Left hindlimb (tissue), 1 donor: ENCODE measurements at regions not wholly inside any gene's neighbourhood (a gene's known extent, or its start where the extent isn't known, plus 50 kb on each side); places are given as distances from the start of the nearest gene placed in this dataset.
"Not testable (repeated sequence)": the region's sequence is repeated elsewhere in the genome, so short reads cannot be mapped to it uniquely, and the experiment has no call there.

Experiments used
- DNase-seq: peaks from one replicate; pipeline ENCODE4 v3.0.0-alpha.2; 2018

DNA sequence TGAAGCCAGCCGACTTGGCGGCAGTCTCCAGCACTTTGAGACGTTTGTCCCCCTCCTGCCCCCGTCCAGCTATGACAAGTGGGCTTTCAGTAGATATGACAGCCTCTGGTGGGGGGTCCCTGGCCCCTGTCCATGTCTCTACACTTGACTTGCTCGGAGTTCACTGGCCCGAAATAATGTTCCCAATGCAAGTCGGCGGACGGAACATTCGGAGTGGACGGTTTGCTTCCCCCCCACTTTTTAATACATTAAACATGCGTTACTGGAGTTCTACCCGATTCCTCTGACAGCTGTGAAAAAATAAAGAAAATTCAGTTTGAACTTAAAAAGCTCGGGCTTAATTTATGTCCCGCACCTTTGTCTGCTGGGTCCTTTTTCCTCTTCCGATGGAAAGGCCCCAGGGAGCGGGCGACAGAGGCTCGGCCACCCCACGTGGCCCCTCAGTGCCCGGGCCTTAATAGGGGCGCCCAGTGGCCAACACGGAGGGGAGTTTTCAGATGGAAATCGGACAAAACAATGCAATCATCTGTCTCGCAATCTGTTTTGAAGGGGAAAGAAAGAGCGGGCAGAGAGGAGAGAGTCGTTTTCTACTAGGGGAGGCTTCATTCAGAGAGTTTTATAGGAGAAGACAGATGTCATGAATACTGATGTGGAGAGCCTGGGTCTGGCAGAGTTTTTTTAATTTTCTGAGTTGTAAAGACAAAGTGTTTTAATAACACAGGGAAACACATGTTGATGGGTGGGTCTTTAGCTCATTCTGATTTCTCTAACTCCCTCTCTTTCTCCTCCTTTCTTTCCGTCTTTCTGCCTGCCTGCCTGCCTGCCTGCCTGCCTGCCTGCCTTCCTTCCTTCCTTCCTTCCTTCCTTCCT, 50.2 kb downstream of the SMIM38 start:
- DNase-seq = no peak

DNA sequence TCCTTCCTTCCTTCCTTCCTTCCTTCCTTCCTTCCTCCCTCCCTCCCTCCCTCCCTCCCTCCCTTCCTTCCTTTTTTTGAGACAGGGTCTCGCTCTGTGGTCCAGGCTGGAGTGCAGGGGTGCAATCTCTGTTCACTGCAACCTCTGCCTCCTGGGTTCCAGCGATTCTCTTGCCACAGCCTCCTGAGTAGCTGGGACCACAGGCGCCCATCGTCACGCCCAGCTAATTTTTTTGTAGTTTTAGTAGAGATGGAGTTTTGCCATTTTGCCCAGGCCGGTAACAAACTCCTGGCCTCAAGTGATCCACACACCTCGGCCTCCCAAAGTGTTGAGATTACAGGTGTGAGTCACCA, 50.9 kb downstream of the SMIM38 start:
- DNase-seq = not testable (repeated sequence)

- no peak for DNase-seq
Measured at GRCh38 chr11:69207165-69207889, 51.6 kb downstream of the SMIM38 start.

DNA sequence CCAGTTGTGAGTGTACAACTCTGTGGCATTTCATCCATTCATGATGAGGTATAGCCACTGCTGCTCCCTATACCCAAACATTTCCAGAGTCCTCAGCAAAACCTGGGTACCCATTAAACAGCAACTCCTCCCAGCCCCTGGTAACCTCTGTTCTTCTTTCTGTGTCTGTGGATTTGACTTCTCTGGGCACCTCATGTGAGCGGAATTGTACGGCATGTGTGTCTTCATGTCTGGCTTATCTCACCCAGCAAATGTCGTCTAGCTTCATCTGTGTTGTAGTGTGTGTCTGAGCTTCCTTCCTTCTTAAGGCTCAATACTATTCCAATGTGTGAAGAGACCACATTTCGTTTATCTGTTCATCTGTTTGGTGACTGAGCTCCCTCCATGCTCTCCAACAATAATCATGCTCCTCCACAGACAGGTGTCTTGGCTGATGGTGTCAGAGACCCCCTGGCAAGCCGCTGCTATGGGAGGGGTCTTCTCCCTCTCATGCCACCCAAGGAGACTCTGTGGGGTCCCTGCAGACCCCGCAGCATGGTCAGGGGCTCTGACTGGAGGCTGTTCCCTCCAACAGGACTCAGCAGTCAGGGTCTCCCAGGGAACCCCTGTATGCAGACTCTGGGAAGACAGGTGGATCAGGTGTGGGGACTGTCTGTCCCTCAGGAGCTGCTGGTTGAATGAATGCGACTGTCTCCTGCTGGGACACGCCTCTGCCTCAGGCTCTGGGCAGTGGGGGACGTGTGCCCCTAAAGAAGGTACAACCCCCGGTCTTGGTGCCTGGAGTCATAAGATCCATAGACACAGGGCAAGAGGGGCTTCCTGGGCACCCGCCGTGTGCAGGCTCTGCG, 52.7 kb downstream of the SMIM38 start:
- no peak for DNase-seq

- DNase-seq = no peak
Measured at GRCh38 chr11:69209038-69209350, 53.3 kb downstream of the SMIM38 start.

DNA sequence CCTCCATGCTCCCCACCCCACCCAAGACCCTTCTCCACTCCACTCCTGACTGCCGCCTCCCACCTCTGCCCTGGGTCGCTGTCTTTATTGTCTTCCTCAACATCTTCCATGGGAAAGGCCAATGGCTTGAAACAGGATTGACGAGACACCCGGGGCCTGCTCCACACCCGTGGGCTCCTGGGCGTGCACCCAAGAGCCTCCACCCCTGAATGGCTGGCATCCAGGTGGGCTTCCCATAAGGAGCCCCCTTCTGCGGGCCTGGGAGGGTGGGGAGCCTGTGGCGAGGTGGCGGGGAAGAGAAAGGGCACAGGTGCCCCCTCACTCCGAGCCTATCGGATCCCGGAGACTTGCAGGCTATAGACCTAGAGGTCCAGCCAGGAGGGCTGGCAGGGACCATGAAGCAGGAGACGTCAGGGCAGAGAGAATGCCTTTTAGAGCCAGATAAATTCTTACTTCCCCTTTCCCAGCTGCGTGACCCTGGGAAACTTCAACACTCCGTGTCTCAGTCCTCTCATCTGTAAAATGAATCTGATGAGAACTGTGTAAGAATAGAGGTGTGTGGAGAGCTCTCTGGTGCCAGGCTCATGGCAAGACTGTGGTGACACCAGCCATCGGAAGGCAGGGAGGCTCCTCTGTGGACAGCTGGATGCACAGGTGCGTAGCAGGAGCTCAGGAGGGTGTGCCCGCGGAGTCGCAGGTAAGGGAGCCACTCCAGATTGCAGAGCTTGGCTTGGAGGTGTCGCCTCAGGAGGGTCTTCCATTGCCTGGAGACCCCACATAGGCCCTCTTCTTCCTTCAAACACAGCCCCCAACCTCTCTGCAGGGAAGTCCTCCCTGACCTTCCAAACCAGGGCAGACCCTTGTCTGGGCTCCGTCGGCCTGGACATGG, 53.9 kb downstream of the SMIM38 start:
- DNase-seq = no peak

DNA sequence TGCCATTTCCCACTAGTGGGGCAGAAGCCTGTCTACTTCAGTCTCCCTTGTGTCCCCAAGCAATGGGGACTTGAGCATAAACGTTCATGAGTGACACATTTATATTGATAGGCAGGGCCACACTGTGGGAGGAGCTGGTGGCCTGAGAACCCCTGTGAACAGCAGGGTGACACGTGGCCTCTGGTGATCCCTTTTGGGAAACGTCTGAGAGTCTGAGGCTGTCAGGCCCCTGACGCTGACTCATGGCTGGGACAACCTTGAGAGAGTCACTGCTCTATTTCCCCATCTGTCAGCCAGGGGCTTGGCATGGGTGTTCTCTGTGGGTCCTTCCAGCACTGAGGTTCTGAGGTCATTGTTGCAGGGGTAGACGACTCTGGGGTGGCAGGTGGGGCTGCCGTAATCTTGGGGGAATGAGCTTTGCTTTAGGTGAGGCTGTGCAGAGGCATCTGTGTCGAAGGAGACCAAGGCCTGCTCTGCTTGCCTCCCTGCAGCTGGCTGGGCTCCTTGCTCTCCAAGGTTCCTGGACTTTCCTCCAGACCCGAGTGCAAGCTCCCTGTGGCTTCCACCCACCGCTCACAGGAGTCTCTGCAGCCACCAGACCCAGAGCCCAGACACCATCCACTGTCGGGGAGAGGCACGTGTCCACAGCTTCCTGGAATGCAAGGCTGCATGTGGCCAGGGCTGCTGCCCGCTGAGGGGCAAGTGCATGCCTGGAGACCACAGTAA, 54.7 kb downstream of the SMIM38 start:
- no peak for DNase-seq

DNA sequence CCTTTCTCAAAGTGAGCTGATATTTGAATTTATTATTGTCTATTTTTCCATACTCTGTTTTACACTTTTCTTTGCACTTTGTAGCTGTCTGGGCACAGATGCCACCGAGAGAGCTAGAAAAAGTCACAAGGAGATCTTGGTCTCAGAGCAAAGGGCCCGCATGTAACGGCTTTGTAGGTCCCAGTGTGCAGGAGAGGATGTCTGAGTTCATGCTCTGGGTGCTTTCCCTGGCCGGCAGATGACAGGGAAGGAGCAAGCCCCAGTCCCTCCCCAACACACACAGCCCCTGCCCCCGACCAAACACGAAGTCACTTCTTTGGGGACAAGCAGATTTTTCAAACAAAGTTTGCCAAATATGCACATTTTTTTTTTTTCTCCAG, 55.8 kb downstream of the SMIM38 start:
- no peak for DNase-seq

DNA sequence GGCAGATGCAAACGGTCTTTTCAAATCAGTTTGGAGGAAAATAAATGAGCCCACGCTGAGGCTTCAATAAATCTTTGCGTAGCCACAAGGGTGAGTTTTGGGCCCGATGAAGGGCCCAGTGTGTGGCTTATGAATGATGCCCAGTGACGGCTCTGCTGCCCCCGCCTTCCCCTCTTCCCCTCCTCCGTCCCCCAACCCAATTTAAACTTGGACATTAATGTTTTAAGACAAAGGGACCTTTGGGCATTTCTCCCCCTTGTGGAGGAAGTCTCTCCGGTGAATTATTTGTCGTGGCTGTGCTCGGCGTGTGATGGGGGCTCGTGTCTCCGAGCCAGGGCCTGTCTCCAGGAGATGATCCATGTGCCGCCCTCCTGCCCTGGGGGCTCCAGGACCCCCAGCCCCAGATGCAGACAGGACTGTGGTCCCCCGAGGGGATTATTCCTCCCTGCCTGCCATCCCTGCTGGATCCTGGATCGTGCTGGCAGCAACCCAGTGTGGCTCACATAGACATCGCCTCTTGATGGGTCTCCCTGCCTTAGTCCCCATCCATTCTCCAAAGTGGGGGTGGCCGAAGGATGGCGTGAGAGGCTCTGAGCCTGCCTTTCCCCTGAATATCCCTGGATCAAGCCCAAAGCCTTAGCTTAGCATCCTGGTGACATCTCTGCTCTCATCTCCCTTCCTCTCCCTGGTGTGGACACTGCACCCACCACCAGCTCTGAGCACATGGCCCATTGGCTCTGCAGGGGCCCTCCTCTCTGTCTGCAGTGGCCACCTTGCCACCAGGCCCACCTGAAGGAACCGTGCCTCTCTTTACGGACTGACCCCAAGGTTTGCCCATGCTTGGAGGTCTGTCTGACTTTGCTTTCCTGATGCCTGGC, 56.4 kb downstream of the SMIM38 start:
- DNase-seq = peak; percentile 25

DNA sequence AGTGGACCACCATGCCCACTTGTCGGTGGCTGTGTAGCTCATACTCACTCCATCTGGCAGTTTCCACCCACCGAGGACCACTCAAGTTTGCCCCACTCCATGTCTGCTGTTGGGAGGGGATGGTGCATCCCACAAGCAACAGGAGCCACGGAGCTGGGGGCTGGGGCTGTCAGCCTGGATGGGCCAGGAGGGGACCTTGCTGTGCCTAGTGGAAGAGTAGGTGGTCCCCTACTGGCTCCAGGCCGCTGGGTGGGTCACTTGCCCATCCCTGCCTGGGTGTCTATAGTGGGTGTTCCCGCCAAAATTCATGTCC, 57.0 kb downstream of the SMIM38 start:
- no peak for DNase-seq

DNA sequence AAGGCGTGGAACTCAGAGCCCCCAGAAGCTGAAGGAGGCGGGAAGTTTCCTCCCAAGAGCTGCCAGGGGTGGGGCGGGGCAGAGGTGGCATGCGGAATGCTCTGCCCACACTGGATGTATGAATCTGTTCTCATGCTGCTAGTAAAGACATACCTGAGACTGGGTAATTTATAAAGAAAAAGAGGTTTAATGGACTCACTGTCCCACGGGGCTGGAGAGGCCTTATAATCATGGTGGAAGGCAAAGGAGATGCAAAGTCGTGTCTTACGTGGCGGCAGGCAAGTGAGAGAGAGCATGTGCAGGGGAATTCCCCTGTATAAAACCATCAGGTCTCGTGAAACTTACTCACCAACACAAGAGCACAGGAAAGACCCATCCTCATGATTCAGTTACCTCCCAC, 57.6 kb downstream of the SMIM38 start:
- DNase-seq = no peak

DNA sequence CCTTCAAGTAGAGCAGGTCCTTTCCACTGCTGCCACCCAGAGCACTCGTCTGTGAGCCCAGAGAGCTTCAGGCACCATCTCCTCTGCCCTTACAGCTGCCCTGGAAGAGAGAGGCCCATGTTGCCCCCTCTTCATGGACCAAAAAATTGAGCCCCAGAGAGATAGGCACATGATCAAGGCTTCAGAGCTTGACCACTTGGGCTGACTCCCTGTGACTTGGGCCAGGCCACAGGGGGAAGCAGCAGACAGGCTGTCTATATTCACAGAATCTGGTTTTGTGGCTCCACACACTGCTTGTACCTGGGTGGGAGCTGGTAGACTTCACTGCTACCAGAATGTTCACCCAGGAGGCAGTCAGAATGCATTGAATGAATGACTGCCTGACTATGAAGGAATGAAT, 58.2 kb downstream of the SMIM38 start:
- no peak for DNase-seq

- DNase-seq = no peak
Measured at GRCh38 chr11:69215216-69215615, 59.5 kb downstream of the SMIM38 start.

DNA sequence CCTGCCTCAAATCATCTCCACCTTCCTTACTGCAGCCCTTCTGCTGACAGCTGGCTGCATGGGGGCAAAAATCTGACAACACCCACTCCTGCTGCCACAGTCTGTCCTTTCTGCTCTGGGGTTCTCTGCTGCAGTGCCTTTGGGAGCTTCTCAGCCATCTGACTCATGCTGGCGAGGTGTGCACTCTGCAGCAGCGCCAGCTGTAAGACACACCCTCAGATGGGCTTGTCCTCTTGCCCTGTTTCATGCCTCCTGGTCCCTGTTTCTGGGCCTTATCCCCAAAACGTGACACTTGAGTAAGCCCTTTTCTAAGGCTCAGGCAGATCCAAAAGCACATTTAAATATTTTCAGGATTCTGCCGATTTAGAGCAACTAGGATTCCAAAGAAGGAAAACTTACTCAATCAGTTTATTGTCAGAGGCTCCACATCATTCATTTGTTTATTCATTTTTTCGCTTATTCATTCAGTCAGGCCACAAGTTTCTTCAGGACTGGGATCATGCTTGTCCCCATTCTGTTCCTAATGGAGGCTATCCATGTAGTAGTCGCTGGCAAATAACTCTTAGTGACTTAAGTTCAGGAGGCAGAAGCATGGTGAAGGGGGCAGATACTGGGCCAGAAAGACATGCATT, 60.2 kb downstream of the SMIM38 start:
- no peak for DNase-seq

GRCh38 chr11:69216647-69217051, 60.9 kb downstream of the SMIM38 start:
- DNase-seq = no peak

DNA sequence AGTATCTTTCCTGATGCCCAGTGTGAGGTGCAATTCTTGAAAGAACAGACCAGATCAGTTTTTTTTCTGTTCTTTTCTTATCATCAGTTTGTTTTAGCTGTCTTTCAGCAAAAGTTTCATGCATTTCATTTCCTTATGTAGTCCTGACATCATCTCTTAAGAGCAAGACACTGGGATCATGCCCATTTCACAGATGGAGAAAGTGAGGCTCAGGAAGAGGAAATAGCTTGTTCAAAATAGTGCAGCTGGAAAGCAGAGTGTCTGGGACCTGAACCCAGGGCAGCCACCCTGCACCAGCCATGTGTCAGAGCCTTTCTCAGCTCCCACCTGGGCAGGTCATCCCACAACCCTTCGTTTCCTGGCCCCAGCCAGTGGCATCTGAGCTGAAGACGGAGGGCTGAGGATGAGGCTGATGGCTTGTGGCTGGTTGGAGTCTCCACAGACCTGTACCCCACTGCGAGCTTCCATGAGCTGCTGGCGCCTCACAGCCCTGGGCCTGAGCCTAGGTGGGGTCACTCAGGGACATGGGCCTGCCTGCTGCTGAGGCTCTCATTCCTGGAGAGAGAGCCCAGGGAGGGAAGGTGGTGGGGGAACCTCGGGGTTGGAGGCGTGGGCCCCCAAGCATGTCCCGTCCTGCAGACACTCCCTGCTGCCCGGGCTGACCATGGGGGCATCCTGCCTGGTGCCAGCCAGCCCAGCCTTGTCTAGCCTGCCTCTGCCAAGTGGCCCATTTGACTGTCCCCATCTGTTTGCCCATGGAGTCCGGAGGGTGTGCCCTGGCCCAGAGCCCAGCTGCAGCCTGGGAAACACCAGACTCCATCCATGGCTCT, 61.8 kb downstream of the SMIM38 start:
- no peak for DNase-seq

- DNase-seq = no peak
Measured at GRCh38 chr11:69218271-69218682, 62.5 kb downstream of the SMIM38 start.

DNA sequence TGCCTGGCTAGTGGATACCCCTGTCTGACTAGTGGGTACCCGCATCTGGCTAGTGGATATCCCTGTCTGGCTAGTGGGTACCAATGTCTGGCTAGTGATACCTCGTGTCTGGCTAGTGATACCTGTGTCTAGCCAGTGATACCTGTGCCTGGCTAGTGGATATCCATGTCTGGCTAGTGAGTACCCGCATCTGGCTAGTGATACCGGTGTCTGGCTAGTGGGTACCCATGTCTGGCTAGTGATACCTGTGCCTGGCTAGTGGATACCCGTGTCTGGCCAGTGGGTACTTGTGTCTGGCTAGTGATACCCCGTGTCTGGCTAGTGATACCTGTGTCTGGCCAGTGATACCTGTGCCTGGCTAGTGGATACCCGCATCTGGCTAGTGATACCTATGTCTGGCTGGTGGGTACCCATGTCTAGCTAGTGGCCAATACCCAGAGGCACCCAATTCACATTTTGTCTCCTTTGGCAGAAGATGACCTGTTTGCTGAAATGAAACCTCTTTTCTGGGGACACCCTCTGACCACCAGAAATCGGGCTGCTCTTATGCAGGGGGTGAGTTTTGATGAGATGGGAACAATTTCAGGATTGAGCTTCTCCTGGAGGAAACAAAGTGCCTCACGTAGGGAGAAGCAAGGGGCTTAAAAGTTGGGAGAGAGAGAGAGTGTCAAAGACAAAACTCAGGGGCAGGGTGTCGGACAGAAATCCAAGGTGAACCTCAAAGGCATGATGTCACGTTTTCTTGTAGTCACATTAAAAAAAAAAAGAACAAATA, 63.4 kb downstream of the SMIM38 start:
- DNase-seq = no peak

DNA sequence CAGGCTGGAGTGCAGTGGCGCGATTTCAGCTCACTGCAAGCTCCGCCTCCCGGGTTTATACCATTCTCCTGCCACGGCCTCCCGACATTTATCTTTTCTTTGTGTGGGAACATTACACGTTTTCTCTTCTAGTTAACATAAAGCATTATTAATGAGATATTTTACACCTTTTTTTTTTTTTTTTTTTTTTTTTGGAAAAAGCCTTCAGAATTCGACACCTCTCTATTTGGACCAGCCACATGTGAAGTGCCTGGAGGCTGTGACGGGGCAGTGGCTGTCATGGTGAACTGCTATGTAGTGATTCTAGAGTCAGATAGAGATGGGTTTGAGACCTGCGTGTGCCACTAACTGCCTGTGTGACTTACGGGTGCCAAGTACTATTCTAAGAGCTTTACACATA, 64.3 kb downstream of the SMIM38 start:
- DNase-seq = no peak
